Fibroblast of lung (primary cell): ENCODE measurements at regions not wholly inside any gene's neighbourhood (a gene's known extent, or its start where the extent isn't known, plus 50 kb on each side); places are given as distances from the start of the nearest gene placed in this dataset.

Experiments used
- DNase-seq, 2 donors: peaks; one replicate each; pipeline versions ENCODE4 v3.0.0 to v3.0.0-alpha.2; 2010; ENCODE audit warnings: low read depth in 2 of 2
- H2AFZ ChIP-seq: 2 replicates; pipeline ENCODE4 v1.5.1; 2012; ENCODE audit warnings: low read length, control low read depth, inconsistent platforms
- H3K27ac ChIP-seq: 2 replicates; pipeline ENCODE4 v1.5.1; 2011; ENCODE audit warnings: low read length, control low read depth; ENCODE audit not compliant: insufficient read depth
- H3K27me3 ChIP-seq: 2 replicates; pipeline ENCODE4 v1.5.1; 2011; ENCODE audit warnings: mild to moderate bottlenecking, low read length; ENCODE audit not compliant: control insufficient read depth, insufficient read depth
- H3K36me3 ChIP-seq: 2 replicates; pipeline ENCODE4 v1.5.1; 2011; ENCODE audit warnings: low read length; ENCODE audit not compliant: control insufficient read depth, insufficient read depth
- H3K4me1 ChIP-seq: 2 replicates; pipeline ENCODE4 v1.5.1; 2011; ENCODE audit warnings: low read length; ENCODE audit not compliant: control insufficient read depth, insufficient read depth; ENCODE audit errors: extremely low read depth
- H3K4me2 ChIP-seq: 2 replicates; pipeline ENCODE4 v1.5.1; 2011; ENCODE audit warnings: low read length, control low read depth; ENCODE audit not compliant: insufficient read depth; ENCODE audit errors: extremely low read depth
- H3K4me3 ChIP-seq, 4 experiments: fragments of 200-600 bp in 1 of 4; sonication (generic) in 1 of 4; replicated peaks in 1 of 4; 2 replicates each; pipeline ENCODE4 v1.5.1; 2011 to 2016; ENCODE audit warnings: low read length in 4 of 4, low read depth in 3 of 4, mild to moderate bottlenecking in 3 of 4, control low read depth in 2 of 4, inconsistent platforms in 1 of 4, mixed read lengths in 1 of 4; ENCODE audit not compliant: insufficient read depth in 1 of 4; ENCODE audit errors: control extremely low read depth in 1 of 4
- H3K79me2 ChIP-seq: 2 replicates; pipeline ENCODE4 v1.5.1; 2012; ENCODE audit warnings: mild to moderate bottlenecking, low read length, inconsistent platforms; ENCODE audit not compliant: control insufficient read depth, insufficient read depth
- H3K9ac ChIP-seq: 2 replicates; pipeline ENCODE4 v1.5.1; 2011; ENCODE audit warnings: mild to moderate bottlenecking, low read length, control low read depth; ENCODE audit not compliant: insufficient read depth
- H3K9me3 ChIP-seq: 2 replicates; pipeline ENCODE4 v1.5.1; 2012; ENCODE audit warnings: low read depth, low read length; ENCODE audit not compliant: control insufficient read depth, insufficient read depth
- H4K20me1 ChIP-seq: 2 replicates; pipeline ENCODE4 v1.5.1; 2011; ENCODE audit warnings: low read length; ENCODE audit not compliant: control insufficient read depth, insufficient read depth; ENCODE audit errors: extremely low read depth
- CTCF ChIP-seq, 2 donors: IDR thresholded peaks in 1 of 2; conservative IDR thresholded peaks in 1 of 2; 1 replicate in 1 of 2; 2 replicates in 1 of 2; pipeline ENCODE4 v1.5.1; 2011 to 2012; ENCODE audit warnings: low read length in 2 of 2, control low read depth in 1 of 2, inconsistent platforms in 1 of 2, low read depth in 1 of 2, mild to moderate bottlenecking in 1 of 2
- EZH2 ChIP-seq: IDR thresholded peaks from 2 replicates; pipeline ENCODE4 v1.5.1; 2012; ENCODE audit warnings: low read length, control low read depth, mild to moderate bottlenecking; ENCODE audit errors: missing control alignments

GRCh38 chr6:139919107-139920026 is 544.9 kb upstream of the CITED2 start:
- no peaks in the 10 kb centered on the region for H3K4me1 ChIP-seq
- H3K4me3 ChIP-seq = no peak overlapping the region
- no peak overlapping the region for H3K27ac ChIP-seq
- no peaks in the 10 kb centered on the region for H3K36me3 ChIP-seq
- no peaks in the 10 kb centered on the region for H4K20me1 ChIP-seq
- H3K9ac ChIP-seq = no peak overlapping the region
- H2AFZ ChIP-seq = no peak overlapping the region
- no peak for DNase-seq
- no peaks in the 10 kb centered on the region for H3K9me3 ChIP-seq
- no peak overlapping the region for H3K4me2 ChIP-seq
- TF ChIP-seq EZH2 (no peak), CTCF (conservative IDR thresholded peaks at IDR 0.05 in 1 of 2, IDR thresholded peaks at IDR 0.05 in 1 of 2; ENCODE audit: low read depth in 1 of 2, low read length in 2 of 2) (no peak)
- no peaks in the 10 kb centered on the region for H3K27me3 ChIP-seq
- H3K79me2 ChIP-seq = no peaks in the 10 kb centered on the region

- Histone ChIP-seq H3K27ac (no peak overlapping the region), H3K4me3 (no peak overlapping the region), H3K4me2 (peak overlapping the region; percentile 70), H3K4me1 (no peaks in the 10 kb centered on the region), H3K27me3 (no peaks in the 10 kb centered on the region), H3K9me3 (no peaks in the 10 kb centered on the region), H3K79me2 (no peaks in the 10 kb centered on the region), H3K36me3 (no peaks in the 10 kb centered on the region), H2AFZ (peak overlapping the region; percentile 61), H3K9ac (no peak overlapping the region), H4K20me1 (no peaks in the 10 kb centered on the region)
- TF ChIP-seq EZH2 (no peak), CTCF (conservative IDR thresholded peaks at IDR 0.05 in 1 of 2, IDR thresholded peaks at IDR 0.05 in 1 of 2; ENCODE audit: low read depth in 1 of 2, low read length in 2 of 2) (no peak)
- no peak for DNase-seq
These were observed 543.6 kb upstream of the CITED2 start for GRCh38 chr6:139917951-139918630.

GRCh38 chr6:139914910-139915309 is 540.5 kb upstream of the CITED2 start:
- H3K9ac ChIP-seq = no peak overlapping the region
- no peak overlapping the region for H3K4me3 ChIP-seq
- H3K27me3 ChIP-seq = no peaks in the 10 kb centered on the region
- no peaks in the 10 kb centered on the region for H3K4me1 ChIP-seq
- no peaks in the 10 kb centered on the region for H3K36me3 ChIP-seq
- no peaks in the 10 kb centered on the region for H4K20me1 ChIP-seq
- TF ChIP-seq EZH2 (no peak), CTCF (conservative IDR thresholded peaks at IDR 0.05 in 1 of 2, IDR thresholded peaks at IDR 0.05 in 1 of 2; ENCODE audit: low read depth in 1 of 2, low read length in 2 of 2) (no peak)
- no peak overlapping the region for H2AFZ ChIP-seq
- no peak for DNase-seq
- H3K9me3 ChIP-seq = no peaks in the 10 kb centered on the region
- H3K79me2 ChIP-seq = no peaks in the 10 kb centered on the region
- H3K4me2 ChIP-seq = no peak overlapping the region
- H3K27ac ChIP-seq = no peak overlapping the region
